ENCODE measurements at regions not wholly inside any gene's neighbourhood (a gene's known extent, or its start where the extent isn't known, plus 50 kb on each side); places are given as distances from the start of the nearest gene placed in this dataset.

DNA sequence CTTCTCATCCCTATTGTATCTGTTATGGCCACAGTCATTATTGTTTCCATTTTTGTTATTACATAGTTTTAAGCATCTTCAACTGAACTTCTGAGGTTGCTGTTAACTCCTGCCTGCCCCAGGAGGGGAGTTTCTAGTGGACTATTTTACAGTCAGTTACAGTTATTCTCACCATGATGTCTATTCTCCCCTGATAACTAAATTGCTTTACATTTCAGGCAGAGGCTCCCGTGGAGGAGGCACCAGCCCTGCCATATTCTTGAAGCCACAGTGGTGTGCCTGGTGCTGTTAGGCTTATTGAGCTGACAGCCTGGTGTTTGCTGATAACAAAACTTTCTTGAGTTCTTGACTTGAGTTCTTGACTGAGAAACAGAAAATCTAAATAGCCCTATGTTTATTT is 256.4 kb downstream of the TFCP2L1 start:
- in situ Hi-C loops (cut with HindIII; ENCODE audit: extremely low pct_ligation_motif_present, low pct_unique_long_range_greater_than_20kb): no loop called here
- 0% methylated on average over 1 of the region's 1 CpG for WGBS (ENCODE audit: low lambda C conversion rate)
- no peaks in the 10 kb centered on the region for H3K36me3 ChIP-seq (replicated peaks in 1 of 2; ENCODE audit: control insufficient read depth in 1 of 2, insufficient read depth in 2 of 2, low read length in 2 of 2)
- no peaks in the 10 kb centered on the region for H3K4me1 ChIP-seq (ENCODE audit: insufficient read depth, low read length)
- DNase-seq (ENCODE audit: low spot score) (no peak), ATAC-seq (no peak), FAIRE-seq (no peak)
- no peak for TF ChIP-seq ZNF20 (CRISPR knock-in tag; IDR thresholded peaks at IDR 0.05)
- TF ChIP-seq, protein P1, sequence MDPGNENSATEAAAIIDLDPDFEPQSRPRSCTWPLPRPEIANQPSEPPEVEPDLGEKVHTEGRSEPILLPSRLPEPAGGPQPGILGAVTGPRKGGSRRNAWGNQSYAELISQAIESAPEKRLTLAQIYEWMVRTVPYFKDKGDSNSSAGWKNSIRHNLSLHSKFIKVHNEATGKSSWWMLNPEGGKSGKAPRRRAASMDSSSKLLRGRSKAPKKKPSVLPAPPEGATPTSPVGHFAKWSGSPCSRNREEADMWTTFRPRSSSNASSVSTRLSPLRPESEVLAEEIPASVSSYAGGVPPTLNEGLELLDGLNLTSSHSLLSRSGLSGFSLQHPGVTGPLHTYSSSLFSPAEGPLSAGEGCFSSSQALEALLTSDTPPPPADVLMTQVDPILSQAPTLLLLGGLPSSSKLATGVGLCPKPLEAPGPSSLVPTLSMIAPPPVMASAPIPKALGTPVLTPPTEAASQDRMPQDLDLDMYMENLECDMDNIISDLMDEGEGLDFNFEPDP (CRISPR knock-in tag; conservative IDR thresholded peaks at IDR 0.05): no peak
- no peaks in the 10 kb centered on the region for H3K79me2 ChIP-seq (ENCODE audit: insufficient read depth, low read length)
- no peak overlapping the region for H3K27ac ChIP-seq (ENCODE audit: extremely low read length, insufficient read depth, low read length)
- no peaks in the 10 kb centered on the region for H4K20me1 ChIP-seq (ENCODE audit: insufficient read depth, low read length)
- no peak overlapping the region for H3K4me3 ChIP-seq (replicated peaks in 1 of 3; ENCODE audit: insufficient read depth in 1 of 3, low read depth in 2 of 3, low read length in 3 of 3)
- intact Hi-C loops (cut with micrococcal nuclease; ENCODE audit: unreplicated experiment): no loop called here
- ChIA-PET CTCF (ENCODE audit: low intra/inter-chr PET ratio, low total read pairs) (no interaction called here), POLR2A (no interaction called here)
- no peak overlapping the region for H2AFZ ChIP-seq (ENCODE audit: low read length)
- no TSS peak for BruUV-seq (replicated peaks)
- H3K9ac ChIP-seq (ENCODE audit: insufficient read depth, low read depth, low read length): no peak overlapping the region
- H3K27me3 ChIP-seq (ENCODE audit: control insufficient read depth in 1 of 2, insufficient read depth in 2 of 2, low read length in 2 of 2): peaks cover 3 to 57% of the 10 kb centered on the region in 2 experiments; a peak in 4 of 5 replicates
- H3K4me2 ChIP-seq (ENCODE audit: low read depth, low read length): no peak overlapping the region
- H3K9me3 ChIP-seq (ENCODE audit: low read length): no peaks in the 10 kb centered on the region

DNA sequence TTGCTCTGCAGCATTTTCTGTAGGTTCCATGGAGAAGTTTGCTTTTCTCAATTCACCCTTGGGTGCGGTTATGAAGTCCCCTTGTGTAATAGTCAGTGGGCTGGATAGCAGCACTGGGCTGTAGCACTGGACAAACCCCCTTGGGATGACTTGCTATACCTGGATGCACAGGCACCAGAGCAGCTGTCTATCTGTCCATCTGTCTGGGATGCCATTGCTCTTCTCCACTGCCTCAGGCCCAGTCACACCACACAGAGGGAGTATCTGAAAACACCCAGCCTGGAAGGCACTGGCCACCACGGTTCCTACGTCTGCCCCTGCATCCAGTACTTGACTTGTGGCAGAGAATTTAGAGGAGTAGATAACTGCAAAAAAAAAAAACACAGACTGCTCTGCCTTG is 254.5 kb downstream of the TFCP2L1 start:
- Histone ChIP-seq H3K4me3 (replicated peaks in 1 of 3; ENCODE audit: insufficient read depth in 1 of 3, low read depth in 2 of 3, low read length in 3 of 3) (no peak overlapping the region), H3K4me1 (ENCODE audit: insufficient read depth, low read length) (no peaks in the 10 kb centered on the region), H3K9me3 (ENCODE audit: low read length) (no peaks in the 10 kb centered on the region), H2AFZ (ENCODE audit: low read length) (no peak overlapping the region), H3K36me3 (replicated peaks in 1 of 2; ENCODE audit: control insufficient read depth in 1 of 2, insufficient read depth in 2 of 2, low read length in 2 of 2) (no peaks in the 10 kb centered on the region), H3K79me2 (ENCODE audit: insufficient read depth, low read length) (no peaks in the 10 kb centered on the region), H3K27ac (ENCODE audit: extremely low read length, insufficient read depth, low read length) (no peak overlapping the region), H3K27me3 (ENCODE audit: control insufficient read depth in 1 of 2, insufficient read depth in 2 of 2, low read length in 2 of 2) (peaks cover 4 to 75% of the 10 kb centered on the region in 2 experiments; a peak in 4 of 5 replicates), H4K20me1 (ENCODE audit: insufficient read depth, low read length) (no peaks in the 10 kb centered on the region), H3K4me2 (ENCODE audit: low read depth, low read length) (no peak overlapping the region), H3K9ac (ENCODE audit: insufficient read depth, low read depth, low read length) (no peak overlapping the region)
- ChIA-PET CTCF (ENCODE audit: low intra/inter-chr PET ratio, low total read pairs) (no interaction called here), POLR2A (no interaction called here)
- DNase-seq (ENCODE audit: low spot score) (no peak), FAIRE-seq (no peak), ATAC-seq (no peak)
- no TSS peak for BruUV-seq (replicated peaks)
- TF ChIP-seq ZNF430 (CRISPR knock-in tag; IDR thresholded peaks at IDR 0.05) (no peak), SP4 (CRISPR knock-in tag; IDR thresholded peaks at IDR 0.05) (no peak)
- in situ Hi-C loops (cut with HindIII; ENCODE audit: extremely low pct_ligation_motif_present, low pct_unique_long_range_greater_than_20kb): no loop called here
- 0% methylated on average over 3 of the region's 3 CpGs for WGBS (ENCODE audit: low lambda C conversion rate)
- intact Hi-C loops (cut with micrococcal nuclease; ENCODE audit: unreplicated experiment): no loop called here

All from HepG2 (cell line).